ENCODE measurements at regions not wholly inside any gene's neighbourhood (a gene's known extent, or its start where the extent isn't known, plus 50 kb on each side); places are given as distances from the start of the nearest gene placed in this dataset.

DNA sequence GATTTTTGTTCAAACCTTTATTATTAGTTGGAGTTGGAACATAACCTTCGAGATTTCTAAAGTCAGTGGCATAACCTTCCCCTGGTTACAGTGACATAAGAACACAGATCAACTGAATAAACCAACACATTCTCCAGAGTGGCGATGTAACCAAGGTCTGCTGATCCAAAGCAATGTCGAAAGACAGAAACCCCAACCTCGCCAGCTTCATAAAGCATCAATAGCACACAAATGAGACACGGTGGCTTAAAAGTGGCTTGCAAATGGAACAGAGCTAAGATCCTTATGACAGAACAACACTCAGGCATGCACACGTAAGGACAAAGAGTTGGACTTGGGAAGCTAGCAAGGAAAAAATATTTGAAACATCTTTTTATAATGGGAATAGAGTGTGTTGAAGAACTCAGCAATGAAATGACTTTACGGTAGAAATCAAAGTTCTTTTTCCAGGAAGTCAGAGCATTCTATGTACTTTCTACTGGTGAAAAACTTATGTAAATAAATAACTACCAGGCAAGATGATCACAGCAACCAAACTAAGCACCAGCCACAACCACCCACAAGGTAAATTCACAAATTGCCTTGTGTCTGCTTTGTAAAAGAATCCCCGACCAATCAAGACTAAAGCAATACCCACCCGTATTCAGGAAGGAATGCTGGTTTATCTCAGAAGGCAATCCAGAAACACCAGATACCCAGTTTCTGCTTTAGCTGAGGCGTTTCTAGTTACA lies 61.0 kb upstream of the NHSL1 start:
- no peaks in the 10 kb centered on the region for H3K27me3 ChIP-seq (replicated peaks; ENCODE audit: insufficient read depth)

DNA sequence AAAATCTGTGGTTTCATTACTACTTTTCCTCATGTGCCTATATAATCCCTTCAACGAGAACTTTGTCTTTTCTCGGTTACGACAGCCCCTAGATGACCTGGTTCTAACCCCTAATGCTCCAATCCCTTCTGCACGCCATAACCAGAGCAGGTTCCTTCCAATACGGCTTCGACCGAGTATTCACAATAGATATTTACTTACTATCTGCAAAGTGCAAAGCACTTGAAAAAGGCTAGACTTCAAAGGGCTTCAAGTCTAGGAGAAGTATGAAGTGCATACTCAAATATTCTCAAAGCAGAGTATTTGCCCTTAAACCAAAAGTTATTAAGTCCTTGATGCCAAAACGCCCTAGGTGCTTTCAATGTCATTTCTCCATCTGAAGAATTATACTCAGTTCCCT lies 63.4 kb upstream of the NHSL1 start:
- TF ChIP-seq POLR2A (IDR thresholded peaks at IDR 0.05) (no peak), POLR2AphosphoS5 (IDR thresholded peaks at IDR 0.05) (no peak)
- TF ChIP-seq, protein P1, sequence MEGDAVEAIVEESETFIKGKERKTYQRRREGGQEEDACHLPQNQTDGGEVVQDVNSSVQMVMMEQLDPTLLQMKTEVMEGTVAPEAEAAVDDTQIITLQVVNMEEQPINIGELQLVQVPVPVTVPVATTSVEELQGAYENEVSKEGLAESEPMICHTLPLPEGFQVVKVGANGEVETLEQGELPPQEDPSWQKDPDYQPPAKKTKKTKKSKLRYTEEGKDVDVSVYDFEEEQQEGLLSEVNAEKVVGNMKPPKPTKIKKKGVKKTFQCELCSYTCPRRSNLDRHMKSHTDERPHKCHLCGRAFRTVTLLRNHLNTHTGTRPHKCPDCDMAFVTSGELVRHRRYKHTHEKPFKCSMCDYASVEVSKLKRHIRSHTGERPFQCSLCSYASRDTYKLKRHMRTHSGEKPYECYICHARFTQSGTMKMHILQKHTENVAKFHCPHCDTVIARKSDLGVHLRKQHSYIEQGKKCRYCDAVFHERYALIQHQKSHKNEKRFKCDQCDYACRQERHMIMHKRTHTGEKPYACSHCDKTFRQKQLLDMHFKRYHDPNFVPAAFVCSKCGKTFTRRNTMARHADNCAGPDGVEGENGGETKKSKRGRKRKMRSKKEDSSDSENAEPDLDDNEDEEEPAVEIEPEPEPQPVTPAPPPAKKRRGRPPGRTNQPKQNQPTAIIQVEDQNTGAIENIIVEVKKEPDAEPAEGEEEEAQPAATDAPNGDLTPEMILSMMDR (IDR thresholded peaks at IDR 0.05), result no peak
- no peak for DNase-seq (ENCODE audit: low spot score)
- Histone ChIP-seq H3K4me3 (no peak overlapping the region), H3K36me3 (no peaks in the 10 kb centered on the region), H3K9me3 (no peaks in the 10 kb centered on the region), H3K27me3 (replicated peaks; ENCODE audit: insufficient read depth) (no peaks in the 10 kb centered on the region), H3K4me1 (replicated peaks) (no peaks in the 10 kb centered on the region), H3K27ac (no peak overlapping the region)
- 92% methylated on average over 8 of the region's 8 CpGs for WGBS
- intact Hi-C loops (cut with DNase I), result no loop called here

More for the DNA sequence above, 61.0 kb upstream of the NHSL1 start:
- Histone ChIP-seq H3K36me3 (no peaks in the 10 kb centered on the region), H3K9me3 (no peaks in the 10 kb centered on the region), H3K4me1 (replicated peaks) (no peaks in the 10 kb centered on the region), H3K4me3 (no peak overlapping the region), H3K27ac (no peak overlapping the region)
- TF ChIP-seq POLR2A (IDR thresholded peaks at IDR 0.05) (no peak), POLR2AphosphoS5 (IDR thresholded peaks at IDR 0.05) (peak; percentile 39)
- WGBS, result 62% methylated on average over 10 of the region's 10 CpGs
- no peak for DNase-seq (ENCODE audit: low spot score)
- intact Hi-C loops (cut with DNase I), result no loop called here

DNA sequence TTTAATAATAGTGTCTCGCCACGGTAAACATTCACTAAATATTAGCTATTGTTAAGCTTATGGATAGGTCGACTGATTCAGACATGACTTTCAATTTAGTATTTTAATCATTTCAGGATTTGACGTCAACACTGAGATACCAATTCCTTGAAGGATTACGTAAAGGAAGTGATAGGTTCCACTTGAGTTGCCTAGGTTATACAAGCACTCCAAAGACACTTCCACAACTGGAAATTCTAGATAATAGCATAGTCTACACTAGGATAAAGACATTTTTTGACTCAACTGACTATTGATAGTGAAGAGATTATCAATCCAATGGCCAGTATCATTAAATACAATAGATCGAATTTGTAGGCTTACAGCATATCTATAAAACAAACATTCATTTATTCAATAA lies 63.9 kb upstream of the NHSL1 start:
- TF ChIP-seq, protein P1 (IDR thresholded peaks at IDR 0.05), result no peak
- TF ChIP-seq POLR2AphosphoS5 (IDR thresholded peaks at IDR 0.05) (no peak), POLR2A (IDR thresholded peaks at IDR 0.05) (no peak)
- DNase-seq (ENCODE audit: low spot score), result no peak
- Histone ChIP-seq H3K4me3 (no peak overlapping the region), H3K27ac (no peak overlapping the region), H3K4me1 (replicated peaks) (no peaks in the 10 kb centered on the region), H3K9me3 (no peaks in the 10 kb centered on the region), H3K27me3 (replicated peaks; ENCODE audit: insufficient read depth) (no peaks in the 10 kb centered on the region), H3K36me3 (no peaks in the 10 kb centered on the region)
- 95% methylated on average over 6 of the region's 6 CpGs for WGBS
- intact Hi-C loops (cut with DNase I), result no loop called here

DNA sequence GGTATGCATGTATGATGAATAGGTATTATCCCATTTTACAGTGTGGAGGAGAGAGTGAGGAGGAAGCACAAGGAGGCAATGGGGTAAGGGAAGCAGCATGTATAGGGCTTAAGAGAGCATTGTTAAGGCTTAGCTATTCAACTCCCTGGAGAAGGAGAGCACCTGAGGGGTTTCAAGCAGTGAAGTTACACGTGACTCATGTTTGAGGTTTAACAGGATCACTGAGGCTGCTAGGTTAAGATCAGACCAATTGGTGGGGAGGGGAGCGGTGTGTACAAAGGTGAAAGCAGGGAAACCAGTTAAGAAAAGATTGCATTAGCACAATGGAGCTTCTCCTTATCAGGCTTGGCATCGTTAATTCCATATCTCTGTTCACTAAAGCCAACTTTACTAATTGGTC lies 64.4 kb upstream of the NHSL1 start:
- Histone ChIP-seq H3K27me3 (replicated peaks; ENCODE audit: insufficient read depth) (no peaks in the 10 kb centered on the region), H3K9me3 (no peaks in the 10 kb centered on the region), H3K4me3 (no peak overlapping the region), H3K36me3 (no peaks in the 10 kb centered on the region), H3K4me1 (replicated peaks) (no peaks in the 10 kb centered on the region), H3K27ac (no peak overlapping the region)
- intact Hi-C loops (cut with DNase I), result no loop called here
- no peak for DNase-seq (ENCODE audit: low spot score)
- 88% methylated on average over 3 of the region's 3 CpGs for WGBS
- TF ChIP-seq POLR2A (IDR thresholded peaks at IDR 0.05) (no peak), POLR2AphosphoS5 (IDR thresholded peaks at IDR 0.05) (no peak)
- TF ChIP-seq, protein P1 (IDR thresholded peaks at IDR 0.05), result no peak

DNA sequence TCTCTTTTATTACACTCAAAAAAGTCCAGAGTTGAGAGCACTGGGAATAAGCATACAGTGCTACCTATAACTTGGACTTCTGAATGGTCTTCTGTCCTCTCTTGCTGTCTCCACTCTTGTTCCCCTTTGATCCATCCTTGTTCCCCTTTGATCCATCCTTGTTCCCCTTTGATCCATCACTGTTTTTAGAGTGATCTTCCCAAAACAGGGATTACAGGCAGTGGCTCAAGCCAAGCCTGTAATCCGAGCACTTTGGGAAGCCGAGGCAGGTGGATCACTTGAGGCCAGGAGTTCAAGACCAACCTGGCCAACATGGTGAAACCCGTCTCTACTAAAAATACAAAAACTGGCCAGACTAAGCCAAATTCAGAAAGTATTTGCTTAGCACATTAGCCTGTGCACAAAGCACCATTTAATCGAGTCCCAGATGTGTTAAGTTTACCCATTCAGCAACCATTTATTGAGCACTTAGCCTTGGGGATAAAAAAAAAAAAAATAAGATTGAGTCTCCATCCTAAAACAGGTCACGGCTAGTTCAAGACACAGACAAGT lies 65.0 kb upstream of the NHSL1 start:
- no peak overlapping the region for H3K4me3 ChIP-seq
- 93% methylated on average over 5 of the region's 5 CpGs for WGBS
- no peak overlapping the region for H3K27ac ChIP-seq
- no peaks in the 10 kb centered on the region for H3K4me1 ChIP-seq (replicated peaks)
- TF ChIP-seq POLR2A (IDR thresholded peaks at IDR 0.05), result no peak
- no peak for TF ChIP-seq POLR2AphosphoS5 (IDR thresholded peaks at IDR 0.05)
- TF ChIP-seq, protein P1 (IDR thresholded peaks at IDR 0.05), result no peak
- no peaks in the 10 kb centered on the region for H3K9me3 ChIP-seq
- H3K27me3 ChIP-seq (replicated peaks; ENCODE audit: insufficient read depth), result no peaks in the 10 kb centered on the region
- intact Hi-C loops (cut with DNase I), result no loop called here
- no peaks in the 10 kb centered on the region for H3K36me3 ChIP-seq
- DNase-seq (ENCODE audit: low spot score), result no peak
